Activated effector memory CD4-positive, alpha-beta T cell treated with Interleukin-2 at 50 U/mL for 16 hours (primary cell): ENCODE measurements at regions not wholly inside any gene's neighbourhood (a gene's known extent, or its start where the extent isn't known, plus 50 kb on each side); places are given as distances from the start of the nearest gene placed in this dataset.
"Not testable (repeated sequence)": the region's sequence is repeated elsewhere in the genome, so short reads cannot be mapped to it uniquely, and the experiment has no call there.

Experiments
- DNase-seq: peaks from one replicate; pipeline ENCODE4 v3.0.0-alpha.2; 2020

GRCh38 chr6:2611092-2611491, 139.6 kb downstream of the MYLK4 start:
- DNase-seq, result no peak

- no peak for DNase-seq
Observed at GRCh38 chr6:2608503-2608902, 142.2 kb downstream of the MYLK4 start.

GRCh38 chr6:2600363-2600762, 150.4 kb downstream of the MYLK4 start:
- DNase-seq, result no peak

- no peak for DNase-seq
Observed at GRCh38 chr6:2599817-2600216, 150.9 kb downstream of the MYLK4 start.

- no peak for DNase-seq
Observed at GRCh38 chr6:2598867-2599266, 151.9 kb downstream of the MYLK4 start.

- DNase-seq, result no peak
Observed at GRCh38 chr6:2597991-2598390, 152.7 kb downstream of the MYLK4 start.

GRCh38 chr6:2597457-2597856, 153.3 kb downstream of the MYLK4 start:
- not testable (repeated sequence) for DNase-seq

- DNase-seq, result no peak
Observed at GRCh38 chr6:2596222-2596621, 154.5 kb downstream of the MYLK4 start.

- no peak for DNase-seq
Observed at GRCh38 chr6:2594868-2595267, 155.9 kb downstream of the MYLK4 start.

GRCh38 chr6:2593167-2593566, 157.6 kb downstream of the MYLK4 start:
- no peak for DNase-seq

GRCh38 chr6:2589171-2589661, 161.5 kb downstream of the MYLK4 start:
- no peak for DNase-seq

GRCh38 chr6:2583459-2583858, 167.3 kb downstream of the MYLK4 start:
- no peak for DNase-seq

- no peak for DNase-seq
Observed at GRCh38 chr6:2582268-2582667, 168.5 kb downstream of the MYLK4 start.

GRCh38 chr6:2581611-2582010, 169.1 kb downstream of the MYLK4 start:
- no peak for DNase-seq

- no peak for DNase-seq
Observed at GRCh38 chr6:2581011-2581410, 169.7 kb downstream of the MYLK4 start.

- DNase-seq, result no peak
Observed at GRCh38 chr6:2579804-2580570, 170.7 kb downstream of the MYLK4 start.

- no peak for DNase-seq
Observed at GRCh38 chr6:2579241-2579761, 171.4 kb downstream of the MYLK4 start.

GRCh38 chr6:2578767-2579166, 172.0 kb downstream of the MYLK4 start:
- no peak for DNase-seq

- DNase-seq, result no peak
Observed at GRCh38 chr6:2576499-2576898, 174.2 kb downstream of the MYLK4 start.

- no peak for DNase-seq
Observed at GRCh38 chr6:2575236-2575635, 175.5 kb downstream of the MYLK4 start.

GRCh38 chr6:2569420-2569819, 181.3 kb downstream of the MYLK4 start:
- DNase-seq, result not testable (repeated sequence)

- no peak for DNase-seq
Observed at GRCh38 chr6:2566048-2566447, 184.7 kb downstream of the MYLK4 start.

GRCh38 chr6:2565499-2565898, 185.2 kb downstream of the MYLK4 start:
- no peak for DNase-seq

- DNase-seq, result no peak
Observed at GRCh38 chr6:2563635-2564034, 187.1 kb downstream of the MYLK4 start.
